ENCODE measurements at regions not wholly inside any gene's neighbourhood (a gene's known extent, or its start where the extent isn't known, plus 50 kb on each side); places are given as distances from the start of the nearest gene placed in this dataset.

DNA sequence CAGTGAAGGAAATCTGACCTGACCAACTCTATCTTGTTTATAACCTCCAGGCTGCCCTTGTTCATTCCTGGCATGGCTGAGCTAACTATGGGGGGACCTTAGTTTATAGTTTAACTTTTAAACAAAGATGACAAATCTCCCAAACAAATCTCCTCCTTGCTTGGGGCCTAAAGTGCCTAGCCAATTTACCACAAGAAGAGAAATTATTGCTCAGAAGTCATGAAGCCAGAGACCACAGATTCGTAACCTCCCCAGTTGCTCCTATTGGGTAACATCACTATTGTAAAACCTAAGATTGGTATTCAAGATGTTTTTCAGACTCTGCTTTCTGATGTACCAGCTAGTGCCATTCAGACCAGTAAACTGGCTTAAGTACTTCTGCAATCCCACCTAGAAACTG is 649.4 kb upstream of the SLC8A1 start:
- WGBS, 2 donors = 30 to 85% methylated on average over 1 of the region's 1 CpG
- Histone ChIP-seq H3K27ac (no peak overlapping the region), H3K4me3 (no peak overlapping the region), H3K27me3 (no peaks in the 10 kb centered on the region), H3K9me3 (no peaks in the 10 kb centered on the region), H3K36me3 (no peaks in the 10 kb centered on the region), H3K4me1 (no peaks in the 10 kb centered on the region)
- intact Hi-C loops (cut with DNase I) = no loop called here
- TF ChIP-seq CTCF (IDR thresholded peaks at IDR 0.05) (no peak), POLR2A (IDR thresholded peaks at IDR 0.05) (no peak)
- DNase-seq = no peak

- TF ChIP-seq POLR2A (IDR thresholded peaks at IDR 0.05) (no peak), CTCF (IDR thresholded peaks at IDR 0.05) (no peak)
- H3K27me3 ChIP-seq = no peaks in the 10 kb centered on the region
- no peaks in the 10 kb centered on the region for H3K36me3 ChIP-seq
- intact Hi-C loops (cut with DNase I) = no loop called here
- no peak overlapping the region for H3K4me3 ChIP-seq
- no peak overlapping the region for H3K27ac ChIP-seq
- no peaks in the 10 kb centered on the region for H3K9me3 ChIP-seq
- H3K4me1 ChIP-seq = no peaks in the 10 kb centered on the region
- no peak for DNase-seq
- 84 to 91% methylated on average over 4 of the region's 4 CpGs for WGBS, 2 donors
Measured at GRCh38 chr2:41109744-41110143, 657.9 kb upstream of the SLC8A1 start.

DNA sequence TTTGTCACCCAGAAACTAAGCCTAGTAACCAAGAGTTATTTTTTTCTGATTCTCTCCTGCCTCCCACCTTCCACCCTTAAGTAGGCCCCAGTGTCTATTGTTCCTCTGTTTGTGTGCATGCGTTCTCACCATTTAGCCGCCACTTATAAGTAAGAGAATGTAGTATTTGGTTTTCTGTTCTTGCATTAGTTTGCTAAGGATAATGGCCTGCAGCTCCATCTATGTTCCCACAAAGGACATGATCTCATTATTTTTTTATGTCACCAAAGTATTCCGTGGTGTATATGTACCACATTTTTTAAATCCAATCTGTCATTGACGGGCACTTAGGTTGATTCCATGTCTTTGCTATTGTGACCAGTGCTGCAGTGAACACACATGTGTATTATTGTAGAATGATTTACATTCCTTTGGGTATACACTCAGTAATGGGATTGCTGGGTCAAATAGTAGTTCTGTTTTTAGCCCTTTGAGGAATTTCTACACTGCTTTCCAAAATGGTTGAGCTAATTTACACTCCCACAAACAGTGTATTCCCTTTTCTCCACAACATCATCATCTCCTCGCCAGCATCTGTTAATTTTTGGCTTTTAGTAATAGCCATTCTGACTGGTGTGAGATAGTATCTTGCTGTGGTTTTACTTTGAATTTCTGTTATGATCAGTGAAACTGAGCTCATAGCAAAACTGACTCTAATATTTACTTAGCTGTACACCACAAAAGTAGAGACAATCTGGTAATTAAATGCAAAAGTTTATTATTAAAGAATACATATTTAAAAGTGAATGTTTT is 660.1 kb upstream of the SLC8A1 start:
- Histone ChIP-seq H3K4me1 (no peaks in the 10 kb centered on the region), H3K36me3 (no peaks in the 10 kb centered on the region), H3K27me3 (no peaks in the 10 kb centered on the region), H3K27ac (no peak overlapping the region), H3K9me3 (no peaks in the 10 kb centered on the region), H3K4me3 (no peak overlapping the region)
- intact Hi-C loops (cut with DNase I) = no loop called here
- no peak for DNase-seq
- TF ChIP-seq POLR2A (IDR thresholded peaks at IDR 0.05) (no peak), CTCF (IDR thresholded peaks at IDR 0.05) (no peak)
- 46 to 59% methylated on average over 5 of the region's 5 CpGs for WGBS, 2 donors

- H3K9me3 ChIP-seq = no peaks in the 10 kb centered on the region
- 91 to 92% methylated on average over 8 of the region's 8 CpGs for WGBS, 2 donors
- H3K36me3 ChIP-seq = no peaks in the 10 kb centered on the region
- no peaks in the 10 kb centered on the region for H3K27me3 ChIP-seq
- no peak for DNase-seq
- no peaks in the 10 kb centered on the region for H3K4me1 ChIP-seq
- TF ChIP-seq CTCF (IDR thresholded peaks at IDR 0.05) (no peak), POLR2A (IDR thresholded peaks at IDR 0.05) (no peak)
- H3K4me3 ChIP-seq = no peak overlapping the region
- intact Hi-C loops (cut with DNase I) = no loop called here
- no peak overlapping the region for H3K27ac ChIP-seq
Measured at GRCh38 chr2:41116106-41116797, 664.4 kb upstream of the SLC8A1 start.

GRCh38 chr2:41119489-41119888 is 667.6 kb upstream of the SLC8A1 start:
- WGBS, 2 donors = 81 to 91% methylated on average over 4 of the region's 4 CpGs

More at GRCh38 chr2:41119489-41119888, 667.6 kb upstream of the SLC8A1 start:
- intact Hi-C loops (cut with DNase I) = no loop called here
- no peak for DNase-seq
- H3K27me3 ChIP-seq = no peaks in the 10 kb centered on the region
- H3K9me3 ChIP-seq = no peaks in the 10 kb centered on the region
- TF ChIP-seq CTCF (IDR thresholded peaks at IDR 0.05) (no peak), POLR2A (IDR thresholded peaks at IDR 0.05) (no peak)
- H3K4me1 ChIP-seq = no peaks in the 10 kb centered on the region
- no peak overlapping the region for H3K27ac ChIP-seq
- no peak overlapping the region for H3K4me3 ChIP-seq
- no peaks in the 10 kb centered on the region for H3K36me3 ChIP-seq

All from esophagus squamous epithelium (tissue), 5 donors.